H1 (cell line): ENCODE measurements at regions not wholly inside any gene's neighbourhood (a gene's known extent, or its start where the extent isn't known, plus 50 kb on each side); places are given as distances from the start of the nearest gene placed in this dataset.

ENCODE experiments used
- CTCF ChIA-PET: fragments of 300-600 bp; sonication (Branson Sonifier 250); formaldehyde crosslinking; loops from one replicate; lab custom pipeline; 2021; ENCODE audit not compliant: partially characterized antibody; lab: Charles Lee
- POLR2A ChIA-PET: fragments of 300-600 bp; sonication (Branson Sonifier 250); formaldehyde crosslinking; loops from one replicate; lab custom pipeline; 2021; ENCODE audit warnings: inconsistent platforms; ENCODE audit not compliant: partially characterized antibody; lab: Charles Lee
- DNase-seq, 2 experiments: peaks; one replicate each; pipeline versions ENCODE4 v3.0.0 to v3.0.0-alpha.2; 2010 to 2022; ENCODE audit warnings: low spot score in 2 of 2, low read depth in 1 of 2, mixed read lengths in 1 of 2
- FAIRE-seq: peaks from 2 replicates; lab custom pipeline; 2011; peaks lifted over from hg19 to GRCh38; lab: Jason Lieb, UNC
- H2AFZ ChIP-seq: 2 replicates; pipeline ENCODE4 v1.8.1; 2012; ENCODE audit warnings: low read length, inconsistent platforms
- H2AK5ac ChIP-seq: 2 replicates; pipeline ENCODE4 v1.6.1; 2013; ENCODE audit warnings: low read depth, low read length
- H2BK120ac ChIP-seq: replicated peaks from 2 replicates; pipeline ENCODE3; 2013; ENCODE audit warnings: low read depth, low read length, inconsistent platforms
- H2BK12ac ChIP-seq: 2 replicates; pipeline ENCODE4 v1.6.1; 2013; ENCODE audit warnings: low read depth, low read length
- H2BK15ac ChIP-seq: 2 replicates; pipeline ENCODE4 v1.6.1; 2013; ENCODE audit warnings: low read length
- H2BK20ac ChIP-seq: 2 replicates; pipeline ENCODE4 v1.6.1; 2013; ENCODE audit warnings: low read length
- H2BK5ac ChIP-seq: 2 replicates; pipeline ENCODE4 v1.6.1; 2013; ENCODE audit warnings: low read depth, low read length
- H3K14ac ChIP-seq: 2 replicates; pipeline ENCODE4 v1.6.1; 2013; ENCODE audit warnings: inconsistent platforms; ENCODE audit not compliant: insufficient read length
- H3K18ac ChIP-seq: 2 replicates; pipeline ENCODE4 v1.6.1; 2013; ENCODE audit warnings: low read length; ENCODE audit errors: extremely low read depth
- H3K23ac ChIP-seq: 2 replicates; pipeline ENCODE4 v1.6.1; 2013; ENCODE audit warnings: inconsistent platforms; ENCODE audit not compliant: insufficient read length
- H3K23me2 ChIP-seq: 2 replicates; pipeline ENCODE4 v1.6.1; 2013; ENCODE audit warnings: low read depth, low read length
- H3K27ac ChIP-seq: 2 replicates; pipeline ENCODE4 v1.6.1; 2011; ENCODE audit warnings: low read depth, low read length, inconsistent platforms
- H3K27me3 ChIP-seq, 4 experiments: replicated peaks in 1 of 4; 1 replicate in 1 of 4; 2 replicates in 3 of 4; pipeline versions ENCODE4 v1.6.1 to v1.8.1; 2011 to 2013; ENCODE audit warnings: low read length in 3 of 4, mild to moderate bottlenecking in 3 of 4, inconsistent platforms in 2 of 4, mixed read lengths in 2 of 4, moderate library complexity in 1 of 4; ENCODE audit not compliant: control insufficient read depth in 3 of 4, insufficient read depth in 3 of 4; ENCODE audit errors: extremely low read depth in 1 of 4
- H3K36me3 ChIP-seq, 4 experiments: 2 replicates each; pipeline versions ENCODE4 v1.6.1 to v1.8.1; 2011 to 2013; ENCODE audit warnings: mild to moderate bottlenecking in 4 of 4, low read length in 3 of 4, moderate library complexity in 2 of 4, control low read depth in 1 of 4, inconsistent platforms in 1 of 4; ENCODE audit not compliant: insufficient read depth in 4 of 4, control insufficient read depth in 2 of 4
- H3K4ac ChIP-seq: replicated peaks from 2 replicates; pipeline ENCODE3; 2013; ENCODE audit warnings: low read length, low read depth, mixed read lengths, inconsistent platforms; ENCODE audit not compliant: insufficient read length
- H3K4me1 ChIP-seq, 4 experiments: replicated peaks in 1 of 4; 1 replicate in 1 of 4; 2 replicates in 3 of 4; pipeline versions ENCODE4 v1.6.1 to v1.8.1; 2011 to 2013; ENCODE audit warnings: low read length in 3 of 4, inconsistent platforms in 2 of 4, mixed read lengths in 1 of 4; ENCODE audit not compliant: insufficient read depth in 4 of 4, control insufficient read depth in 3 of 4
- H3K4me2 ChIP-seq, 2 experiments: 2 replicates each; pipeline versions ENCODE4 v1.6.1 to v1.8.1; 2011 to 2013; ENCODE audit warnings: low read depth in 2 of 2, low read length in 2 of 2, control low read depth in 1 of 2, inconsistent platforms in 1 of 2, mild to moderate bottlenecking in 1 of 2; ENCODE audit not compliant: insufficient read depth in 1 of 2
- H3K4me3 ChIP-seq, 4 experiments: fragments of 200-600, 300-600 bp in 1 of 4; sonication (generic), shearing (Covaris generic), sonication (Bioruptor Twin) in 1 of 4; 2 replicates each; pipeline versions ENCODE4 v1.5.1 to v1.8.1; 2011 to 2016; ENCODE audit warnings: low read length in 4 of 4, low read depth in 3 of 4, control low read depth in 2 of 4, inconsistent platforms in 2 of 4, mild to moderate bottlenecking in 2 of 4, mixed read lengths in 1 of 4, moderate library complexity in 1 of 4; ENCODE audit not compliant: insufficient read depth in 2 of 4; ENCODE audit errors: extremely low read depth in 1 of 4
- H3K56ac ChIP-seq: replicated peaks from 2 replicates; pipeline ENCODE3; 2013; ENCODE audit warnings: low read depth, mild to moderate bottlenecking, mixed read lengths, low read length, inconsistent platforms; ENCODE audit not compliant: insufficient read length
- H3K79me1 ChIP-seq: 2 replicates; pipeline ENCODE4 v1.6.1; 2013; ENCODE audit warnings: low read depth, low read length, control low read depth
- H3K79me2 ChIP-seq, 2 experiments: 2 replicates each; pipeline versions ENCODE4 v1.6.1 to v1.8.1; 2012 to 2013; ENCODE audit warnings: low read length in 2 of 2, mild to moderate bottlenecking in 2 of 2, inconsistent platforms in 1 of 2; ENCODE audit not compliant: insufficient read depth in 2 of 2, control insufficient read depth in 1 of 2
- H3K9ac ChIP-seq, 4 experiments: replicated peaks in 1 of 4; 1 replicate in 1 of 4; 2 replicates in 3 of 4; pipeline versions ENCODE4 v1.6.1 to v1.8.1; 2011 to 2013; ENCODE audit warnings: low read depth in 3 of 4, low read length in 3 of 4, control low read depth in 2 of 4, mild to moderate bottlenecking in 2 of 4, moderate library complexity in 2 of 4, inconsistent platforms in 1 of 4; ENCODE audit errors: extremely low read depth in 1 of 4
- H3K9me3 ChIP-seq, 2 experiments: 2 replicates each; pipeline versions ENCODE4 v1.6.1 to v1.8.1; 2012 to 2013; ENCODE audit warnings: mild to moderate bottlenecking in 2 of 2, moderate library complexity in 2 of 2, control low read depth in 1 of 2, inconsistent platforms in 1 of 2, low read depth in 1 of 2, low read length in 1 of 2, mixed read lengths in 1 of 2; ENCODE audit not compliant: insufficient read depth in 2 of 2
- H4K20me1 ChIP-seq, 2 experiments: replicated peaks in 1 of 2; 2 replicates each; pipeline versions ENCODE3 to v1.8.1; 2011 to 2013; ENCODE audit warnings: inconsistent platforms in 2 of 2, low read length in 2 of 2, mild to moderate bottlenecking in 1 of 2; ENCODE audit not compliant: insufficient read depth in 2 of 2, control insufficient read depth in 1 of 2
- H4K5ac ChIP-seq: 2 replicates; pipeline ENCODE4 v1.6.1; 2013; ENCODE audit warnings: low read length, low read depth, mixed read lengths, inconsistent platforms; ENCODE audit not compliant: insufficient read length
- H4K8ac ChIP-seq: 2 replicates; pipeline ENCODE4 v1.8.0; 2013; ENCODE audit warnings: mild to moderate bottlenecking, moderate library complexity, low read length, inconsistent platforms; ENCODE audit not compliant: insufficient read depth; ENCODE audit errors: extremely low read depth
- H4K91ac ChIP-seq: replicated peaks from 2 replicates; pipeline ENCODE3; 2013; ENCODE audit warnings: low read length, mixed read lengths, inconsistent platforms; ENCODE audit not compliant: insufficient read length
- HDAC6 ChIP-seq: IDR thresholded peaks from one replicate; pipeline ENCODE4 v1.7.1; 2012; ENCODE audit warnings: low read depth, mild to moderate bottlenecking, inconsistent platforms, low read length, moderate library complexity
- RAD21 ChIP-seq, 2 experiments: IDR thresholded peaks in 1 of 2; conservative IDR thresholded peaks in 1 of 2; 2 replicates each; pipeline ENCODE4 v1.6.1; 2011; ENCODE audit warnings: low read depth in 2 of 2, low read length in 2 of 2, improper control_type of control experiment in 1 of 2, inconsistent platforms in 1 of 2, mild to moderate bottlenecking in 1 of 2, moderate library complexity in 1 of 2
- WGBS, 2 experiments: shearing (Covaris generic) in 1 of 2; methylation state at CpG; one replicate each; pipeline versions ENCODE4 v1.1.6 to v1.1.7; 2013 to 2015; ENCODE audit warnings: low lambda C conversion rate in 2 of 2, mixed read lengths in 2 of 2, inconsistent platforms in 1 of 2, low coverage in 1 of 2, missing lambda C conversion rate in 1 of 2; ENCODE audit not compliant: insufficient replicate concordance in 2 of 2, insufficient coverage in 1 of 2, insufficient read length in 1 of 2; ENCODE audit errors: extremely low coverage in 1 of 2, missing lambda C conversion rate in 1 of 2; 5-methylcytosine and 5-hydroxymethylcytosine counted together

DNA sequence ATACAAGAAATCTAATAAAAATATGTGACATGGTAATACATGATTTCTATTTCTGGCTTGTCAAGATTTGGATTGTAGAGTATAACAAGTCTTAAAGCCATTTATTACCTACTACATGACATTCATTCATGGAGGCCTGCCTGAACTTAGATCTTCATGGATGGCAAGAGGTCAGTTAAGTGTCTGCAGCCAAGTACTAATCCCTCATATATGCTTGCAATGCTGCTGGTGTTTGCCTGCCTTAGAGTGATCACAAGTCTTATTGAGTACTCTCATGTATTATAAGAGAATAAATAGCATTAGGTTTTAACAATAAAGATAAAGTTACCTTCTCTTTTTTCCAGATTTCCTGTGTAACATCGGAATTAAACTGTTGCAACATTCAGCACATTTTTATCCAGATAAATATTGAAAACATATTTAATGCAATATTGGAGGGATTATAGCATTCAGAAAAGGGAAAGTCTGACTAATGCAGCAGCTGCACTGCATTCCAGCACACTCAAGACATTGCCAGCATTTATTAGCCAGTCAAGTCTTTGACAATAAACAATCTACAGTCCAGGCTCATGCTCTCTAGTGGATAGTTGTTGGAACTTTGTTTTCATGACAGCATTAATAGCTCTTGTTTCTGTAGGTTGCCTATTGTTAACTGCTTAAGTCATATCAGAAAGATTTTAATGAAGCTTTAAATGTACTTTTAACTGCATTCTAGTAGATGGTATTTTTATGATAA lies 737.1 kb downstream of the FAT4 start:
- Histone ChIP-seq H4K20me1 (no peaks in the 10 kb centered on the region), H3K4ac (no peak overlapping the region), H3K14ac (no peak overlapping the region), H2AK5ac (no peak overlapping the region), H2AFZ (no peak overlapping the region), H3K27me3 (no peaks in the 10 kb centered on the region), H3K9me3 (no peaks in the 10 kb centered on the region), H3K4me3 (no peak overlapping the region), H4K8ac (no peak overlapping the region), H3K23me2 (no peaks in the 10 kb centered on the region), H3K36me3 (no peaks in the 10 kb centered on the region), H3K9ac (no peak overlapping the region), H3K4me1 (no peaks in the 10 kb centered on the region), H3K56ac (no peak overlapping the region), H2BK15ac (no peak overlapping the region), H3K79me2 (no peaks in the 10 kb centered on the region), H3K23ac (no peak overlapping the region), H4K91ac (no peak overlapping the region), H3K4me2 (no peak overlapping the region), H3K18ac (no peak overlapping the region), H2BK20ac (no peak overlapping the region)
- POLR2A ChIA-PET: no interaction called here
- no peak for FAIRE-seq
- WGBS, 2 experiments: 72% methylated on average over 1 of the region's 1 CpG; no CpG with 5 or more reads in 1 of the 2 experiments
- CTCF ChIA-PET: no interaction called here
- no peak for TF ChIP-seq HDAC6
- no peak for TF ChIP-seq RAD21 (IDR thresholded peaks at IDR 0.05 in 1 of 2, conservative IDR thresholded peaks at IDR 0.05 in 1 of 2; ENCODE audit: low read depth in 2 of 2, low read length in 2 of 2)
- TF ChIP-seq, all 59 proteins: peak for 0
- Histone ChIP-seq H3K79me1 (no peaks in the 10 kb centered on the region), H2BK12ac (no peak overlapping the region), H2BK120ac (no peak overlapping the region), H3K27ac (no peak overlapping the region), H2BK5ac (no peak overlapping the region), H4K5ac (no peak overlapping the region)
- DNase-seq: no peak
